SH-SY5Y (cell line): ENCODE measurements at regions not wholly inside any gene's neighbourhood (a gene's known extent, or its start where the extent isn't known, plus 50 kb on each side); places are given as distances from the start of the nearest gene placed in this dataset.

Source experiments
- GATA2 ChIP-seq: IDR thresholded peaks from 2 replicates; pipeline ENCODE4 v1.6.1; 2011; ENCODE audit warnings: mild to moderate bottlenecking, low read depth, low read length
- GATA3 ChIP-seq: IDR thresholded peaks from 2 replicates; pipeline ENCODE4 v1.6.1; 2011; ENCODE audit warnings: low read depth, mild to moderate bottlenecking, low read length, moderate library complexity

- peak; percentile 79 for TF ChIP-seq GATA2
- TF ChIP-seq GATA3: peak; percentile 82; the same call in 1 of the 2 replicates
These were observed 1752.9 kb downstream of the MAT2B start for GRCh38 chr5:165258197-165258771.
